Osteoblast (primary cell): ENCODE measurements at regions not wholly inside any gene's neighbourhood (a gene's known extent, or its start where the extent isn't known, plus 50 kb on each side); places are given as distances from the start of the nearest gene placed in this dataset.
A peak's percentile ranks its signal among the peaks of the same experiment; 100 is the strongest.

Experiments used
- DNase-seq: peaks from one replicate; pipeline ENCODE4 v3.0.0; 2011; ENCODE audit warnings: low spot score, mixed read lengths; ENCODE audit not compliant: insufficient read length; ENCODE audit errors: missing footprints
- H2AFZ ChIP-seq: 2 replicates; pipeline ENCODE4 v1.6.0; 2011; ENCODE audit warnings: mild to moderate bottlenecking, low read length
- H3K27ac ChIP-seq: 2 replicates; pipeline ENCODE4 v1.5.1; 2011; ENCODE audit warnings: mild to moderate bottlenecking, low read depth, low read length, moderate library complexity
- H3K27me3 ChIP-seq: 2 replicates; pipeline ENCODE4 v1.6.0; 2012; ENCODE audit warnings: mild to moderate bottlenecking, control low read depth, inconsistent platforms, low read length, moderate library complexity; ENCODE audit not compliant: insufficient read depth
- H3K36me3 ChIP-seq: 2 replicates; pipeline ENCODE4 v1.5.1; 2011; ENCODE audit warnings: mild to moderate bottlenecking, low read length, control low read depth, moderate library complexity; ENCODE audit not compliant: insufficient read depth
- H3K4me1 ChIP-seq: 2 replicates; pipeline ENCODE4 v1.5.1; 2011; ENCODE audit warnings: mild to moderate bottlenecking, low read length, control low read depth, moderate library complexity; ENCODE audit not compliant: insufficient read depth
- H3K4me2 ChIP-seq: 2 replicates; pipeline ENCODE4 v1.6.0; 2011; ENCODE audit warnings: mild to moderate bottlenecking, low read length; ENCODE audit not compliant: insufficient read depth
- H3K4me3 ChIP-seq: fragments of 200-600 bp; sonication (generic); 3 replicates; pipeline ENCODE4 v1.5.1; 2012; ENCODE audit warnings: mild to moderate bottlenecking, low read length, inconsistent platforms; ENCODE audit not compliant: insufficient read depth
- H3K79me2 ChIP-seq: 2 replicates; pipeline ENCODE4 v1.6.0; 2012; ENCODE audit warnings: mild to moderate bottlenecking, low read length, control low read depth, inconsistent platforms; ENCODE audit not compliant: insufficient read depth
- H3K9me3 ChIP-seq: 2 replicates; pipeline ENCODE4 v1.5.1; 2011; ENCODE audit warnings: low read depth, low read length, control low read depth
- H4K20me1 ChIP-seq: 2 replicates; pipeline ENCODE4 v1.6.0; 2012; ENCODE audit warnings: mild to moderate bottlenecking, low read length, control low read depth; ENCODE audit not compliant: insufficient read depth
- CTCF ChIP-seq: IDR thresholded peaks from 2 replicates; pipeline ENCODE4 v1.5.1; 2011; ENCODE audit warnings: mild to moderate bottlenecking, low read depth, low read length, moderate library complexity; ENCODE audit errors: extremely low read depth

GRCh38 chr6:6709106-6709505 lies 120.6 kb downstream of the LY86 start:
- no peak overlapping the region for H3K4me3 ChIP-seq
- H3K27ac ChIP-seq, result no peak overlapping the region
- H3K36me3 ChIP-seq, result no peaks in the 10 kb centered on the region
- H3K4me1 ChIP-seq, result peaks cover 13% of the 10 kb centered on the region
- no peak for TF ChIP-seq CTCF
- no peak for DNase-seq
- H3K79me2 ChIP-seq, result no peaks in the 10 kb centered on the region
- no peaks in the 10 kb centered on the region for H4K20me1 ChIP-seq
- no peaks in the 10 kb centered on the region for H3K9me3 ChIP-seq
- H2AFZ ChIP-seq, result no peak overlapping the region
- no peak overlapping the region for H3K4me2 ChIP-seq
- peaks cover 2% of the 10 kb centered on the region for H3K27me3 ChIP-seq

- H3K4me3 ChIP-seq, result no peak overlapping the region
- H3K4me1 ChIP-seq, result peaks cover 13% of the 10 kb centered on the region
- H2AFZ ChIP-seq, result no peak overlapping the region
- no peak overlapping the region for H3K4me2 ChIP-seq
- H3K27me3 ChIP-seq, result peaks cover 2% of the 10 kb centered on the region
- no peak overlapping the region for H3K27ac ChIP-seq
- H3K9me3 ChIP-seq, result no peaks in the 10 kb centered on the region
- DNase-seq, result no peak
- no peak for TF ChIP-seq CTCF
- no peaks in the 10 kb centered on the region for H3K36me3 ChIP-seq
- no peaks in the 10 kb centered on the region for H3K79me2 ChIP-seq
- no peaks in the 10 kb centered on the region for H4K20me1 ChIP-seq
Measured at GRCh38 chr6:6711031-6711785, 122.7 kb downstream of the LY86 start.

DNA sequence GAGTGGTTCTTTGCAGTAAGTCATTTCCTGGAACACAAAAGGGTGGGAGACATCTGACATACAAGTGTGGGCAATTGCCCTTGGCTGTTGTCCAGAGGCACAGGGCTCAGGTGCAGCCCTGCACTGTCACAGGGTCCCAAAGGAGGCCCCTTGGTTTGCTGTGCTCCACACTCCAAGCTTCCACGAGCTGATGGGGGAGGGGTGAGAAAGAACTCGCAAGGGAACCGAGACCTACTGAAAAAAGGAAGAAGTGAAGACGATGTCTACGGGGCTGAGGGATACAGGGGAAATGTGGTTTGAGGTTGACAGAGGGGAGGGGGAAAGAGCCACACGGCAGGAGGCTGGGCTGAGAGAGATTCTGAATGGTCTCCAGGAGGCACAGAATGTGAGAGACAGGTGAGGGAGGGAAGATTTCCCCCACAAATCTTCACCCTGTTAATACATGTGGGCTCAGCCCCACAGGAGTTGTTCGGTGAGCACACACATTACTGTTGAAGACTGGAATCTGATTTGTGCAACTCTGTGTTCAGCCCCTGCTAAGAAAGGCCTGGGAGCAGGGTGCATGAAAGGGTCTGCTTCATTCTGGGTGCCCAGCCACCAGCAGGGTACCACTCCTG lies 123.4 kb downstream of the LY86 start:
- Histone ChIP-seq H3K27ac (no peak overlapping the region), H2AFZ (no peak overlapping the region), H3K27me3 (peaks cover 2% of the 10 kb centered on the region), H3K4me2 (peak overlapping the region; percentile 75), H3K79me2 (no peaks in the 10 kb centered on the region), H4K20me1 (no peaks in the 10 kb centered on the region), H3K4me3 (no peak overlapping the region), H3K9me3 (no peaks in the 10 kb centered on the region), H3K36me3 (no peaks in the 10 kb centered on the region), H3K4me1 (peaks cover 13% of the 10 kb centered on the region)
- no peak for DNase-seq
- no peak for TF ChIP-seq CTCF
